GM21786 (cell line): ENCODE measurements at regions not wholly inside any gene's neighbourhood (a gene's known extent, or its start where the extent isn't known, plus 50 kb on each side); places are given as distances from the start of the nearest gene placed in this dataset.
"Not testable (repeated sequence)": the region's sequence is repeated elsewhere in the genome, so short reads cannot be mapped to it uniquely, and the experiment has no call there.

ENCODE experiments used
- ATAC-seq: cut with Tn5 transposase; IDR thresholded peaks from one replicate; pipeline ENCODE4 v1.9.1; 2021; ENCODE audit not compliant: unreplicated experiment

- ATAC-seq, result no peak
Measured at GRCh38 chr15:47885920-47886319, 168.6 kb downstream of the SEMA6D start.

DNA sequence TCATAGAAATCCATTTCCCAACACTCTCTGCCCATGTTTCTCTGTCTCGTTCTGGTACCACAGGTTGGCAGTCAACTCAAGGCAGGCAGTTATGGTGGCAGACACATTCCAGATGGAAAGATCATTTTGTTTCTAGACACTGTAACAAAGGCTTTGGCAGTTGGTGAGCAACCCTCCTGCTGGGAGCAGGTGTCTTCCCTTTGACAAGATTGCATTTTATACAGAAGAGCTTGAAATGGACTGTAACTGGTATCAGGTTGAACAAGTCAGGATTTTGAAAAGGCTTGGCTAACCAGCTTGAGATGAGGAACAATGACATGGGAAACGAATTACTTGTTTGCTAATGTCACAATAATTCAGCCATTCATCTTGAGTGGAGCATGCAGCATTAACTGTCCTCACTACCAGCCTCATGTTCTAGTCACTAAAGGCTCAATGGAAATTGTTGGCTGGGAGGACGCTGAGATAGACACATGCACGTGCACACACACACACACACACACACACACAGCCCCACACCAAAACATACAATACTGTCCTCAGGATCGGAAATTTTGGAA is 170.0 kb downstream of the SEMA6D start:
- no peak for ATAC-seq

DNA sequence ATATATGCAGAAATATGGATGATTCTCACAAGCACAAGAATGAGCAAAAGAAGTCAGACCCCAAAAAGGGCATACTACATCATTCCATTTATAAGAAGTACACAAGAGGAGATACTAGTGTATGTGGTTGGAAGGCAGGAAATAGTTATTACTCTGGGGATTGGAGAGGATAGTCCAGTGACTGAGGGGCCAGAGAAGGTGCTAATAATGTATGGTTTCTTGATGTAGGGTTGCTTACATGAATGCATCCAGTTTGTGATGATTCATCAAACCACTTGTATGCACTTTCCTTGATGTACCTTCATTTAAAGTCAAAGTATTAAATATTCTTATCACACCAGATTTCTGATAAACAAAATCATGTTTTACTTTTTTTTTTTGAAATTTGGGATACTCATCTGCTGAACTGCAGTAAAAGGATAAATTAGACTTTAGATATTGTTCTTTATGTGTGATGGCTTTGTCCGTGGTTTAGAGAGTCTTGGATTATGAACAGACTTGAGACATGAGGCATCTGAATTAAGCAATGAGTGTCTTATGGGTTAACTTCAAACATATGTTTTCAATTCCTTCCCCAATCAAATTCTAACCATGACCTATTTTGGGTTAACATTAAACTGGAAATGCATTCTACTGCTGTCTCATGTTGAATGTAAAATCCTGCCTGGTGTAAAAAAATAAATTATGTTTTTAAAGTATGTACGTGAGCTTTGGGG is 171.2 kb downstream of the SEMA6D start:
- ATAC-seq, result no peak

GRCh38 chr15:47890397-47891150 is 173.3 kb downstream of the SEMA6D start:
- no peak for ATAC-seq

- ATAC-seq, result no peak
Measured at GRCh38 chr15:47897525-47897924, 180.2 kb downstream of the SEMA6D start.

- no peak for ATAC-seq
Measured at GRCh38 chr15:47900751-47901150, 183.4 kb downstream of the SEMA6D start.

DNA sequence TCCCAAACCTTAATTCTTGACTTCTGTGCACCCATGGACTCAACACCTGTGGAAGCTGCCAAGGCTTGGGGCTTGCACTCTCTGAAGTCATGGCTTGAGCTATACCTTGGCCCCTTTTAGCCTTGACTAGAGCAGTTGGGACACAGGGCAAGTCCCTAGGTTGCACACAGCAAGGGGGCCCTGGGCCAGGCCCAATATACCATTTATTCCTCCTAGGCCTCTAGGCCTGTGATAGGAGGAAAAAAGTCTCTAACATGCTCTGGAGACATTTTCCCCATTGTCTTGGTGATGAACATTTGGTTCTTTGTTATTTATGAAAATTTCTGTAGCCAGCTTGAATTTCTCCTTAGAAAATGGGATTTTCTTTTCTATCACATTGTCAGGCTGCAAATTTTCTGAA is 186.1 kb downstream of the SEMA6D start:
- no peak for ATAC-seq

DNA sequence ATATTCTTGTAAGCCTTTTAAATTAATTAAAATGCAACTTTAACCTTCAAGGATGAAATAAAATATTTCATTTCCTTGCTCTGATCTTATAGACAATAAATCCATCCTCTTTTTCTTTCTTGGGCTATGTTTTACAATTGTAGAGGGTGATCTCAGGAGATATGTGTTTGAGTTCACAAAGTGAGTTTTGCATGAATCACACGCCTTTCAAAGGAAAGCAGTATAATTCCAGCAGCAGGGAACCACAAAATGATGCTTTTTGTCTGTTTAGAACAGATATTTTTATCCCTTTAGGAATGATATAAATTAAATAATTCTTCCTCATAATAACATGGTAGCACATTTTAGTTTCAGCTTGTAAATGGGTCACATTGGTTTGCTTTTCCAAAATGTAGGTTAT is 191.2 kb downstream of the SEMA6D start:
- no peak for ATAC-seq

DNA sequence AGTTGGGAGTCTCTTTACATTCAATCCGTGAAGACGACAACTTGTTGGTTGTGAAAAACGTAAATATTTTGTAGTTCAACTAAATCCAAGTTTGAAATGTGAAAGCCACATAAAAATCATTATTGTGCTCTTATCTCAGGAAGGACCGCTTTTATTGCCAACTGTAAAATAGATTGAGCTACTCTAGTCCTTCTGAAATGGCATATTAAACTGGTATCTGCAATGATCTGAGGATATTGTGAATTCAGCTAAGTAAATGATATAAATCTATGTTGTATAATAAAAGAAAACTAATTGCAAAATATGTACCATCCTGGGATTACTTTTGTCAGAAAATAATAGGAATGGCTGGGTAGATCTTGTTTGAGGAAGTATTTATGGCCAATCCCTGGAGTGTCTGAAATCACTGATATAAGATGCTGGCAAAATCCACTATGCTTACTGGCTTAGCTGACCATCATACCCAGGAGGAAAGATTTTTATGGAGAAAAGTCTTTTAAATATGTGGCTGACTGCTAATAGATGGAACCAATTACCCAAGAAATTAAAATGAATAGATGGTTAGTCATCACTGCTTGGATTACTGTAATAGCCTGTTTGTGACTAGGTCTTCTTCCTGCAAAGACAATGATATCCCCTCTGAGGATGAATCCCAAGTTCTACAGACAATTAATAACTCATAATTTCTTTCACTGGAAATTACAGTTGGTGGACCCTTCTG is 191.8 kb downstream of the SEMA6D start:
- ATAC-seq, result no peak

DNA sequence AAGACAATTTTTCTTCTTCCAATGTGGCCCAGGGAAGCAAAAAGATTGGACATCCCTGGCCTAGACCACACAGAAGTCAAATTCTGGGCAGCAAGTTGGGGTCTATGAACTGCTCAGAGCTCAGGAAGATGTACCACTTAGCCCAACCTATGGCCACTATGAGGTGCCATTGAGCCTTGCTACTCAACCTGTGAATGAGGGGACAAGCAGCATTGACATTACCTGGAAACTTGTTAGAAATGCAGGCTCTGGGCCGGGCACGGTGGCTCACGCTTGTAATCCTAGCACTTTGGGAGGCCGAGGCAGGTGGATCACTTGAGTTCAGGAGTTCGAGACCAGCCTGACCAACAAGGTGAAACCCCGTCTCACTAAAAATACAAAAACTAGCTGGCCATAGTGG is 195.6 kb downstream of the SEMA6D start:
- ATAC-seq, result not testable (repeated sequence)

- no peak for ATAC-seq
Measured at GRCh38 chr15:47917881-47918280, 200.6 kb downstream of the SEMA6D start.

DNA sequence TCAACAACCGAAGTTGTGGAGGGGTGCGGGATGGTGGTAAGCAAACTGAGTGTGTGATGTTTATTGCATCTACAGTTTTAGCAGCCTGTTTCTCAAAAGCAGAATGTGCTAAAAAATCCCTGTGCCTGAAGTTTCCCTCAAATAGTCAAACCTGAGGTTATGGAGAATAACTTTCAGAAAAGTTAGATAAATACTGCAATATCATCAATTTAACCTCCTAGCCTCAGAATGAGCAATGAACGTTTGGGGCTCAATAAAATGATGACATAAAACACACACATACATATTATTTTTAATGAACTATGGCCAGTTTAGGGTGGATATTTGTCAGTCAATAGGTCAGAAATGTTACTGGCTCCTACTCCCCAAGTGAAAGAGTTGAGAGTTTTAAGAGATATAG is 201.6 kb downstream of the SEMA6D start:
- ATAC-seq, result no peak

GRCh38 chr15:47924381-47924780 is 196.4 kb upstream of the SLC24A5 start:
- no peak for ATAC-seq

DNA sequence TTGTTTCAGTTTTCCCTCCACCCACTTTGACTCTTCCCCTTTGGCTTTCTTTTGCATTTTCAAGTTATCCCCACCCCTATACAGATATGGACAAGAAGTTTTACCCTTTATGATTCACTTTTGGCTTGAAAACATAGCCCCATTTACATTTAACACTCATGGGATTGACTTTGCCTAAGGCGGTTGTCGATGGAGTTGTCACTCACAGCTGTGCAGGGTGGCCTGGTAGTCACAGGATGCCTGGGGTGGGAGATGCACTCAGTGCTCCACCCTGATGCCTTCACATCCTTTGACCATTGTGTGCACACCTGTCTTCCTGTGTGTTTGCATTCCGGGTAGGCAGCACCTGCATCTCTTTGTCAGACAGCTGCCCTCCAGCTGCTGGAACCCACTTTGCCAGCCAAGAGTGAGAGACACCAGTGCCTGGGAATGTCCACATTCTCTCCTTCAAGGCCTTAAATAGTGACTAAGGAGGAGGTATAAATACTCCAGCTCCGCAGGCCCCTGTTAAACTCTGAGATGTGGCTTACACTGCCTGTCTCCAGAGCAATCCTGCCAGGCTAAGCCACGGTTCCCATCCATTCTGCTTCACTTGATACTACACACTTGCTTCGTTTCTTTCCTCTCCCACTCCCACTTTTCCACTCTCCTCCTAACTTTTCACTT is 191.5 kb upstream of the SLC24A5 start:
- ATAC-seq, result no peak

DNA sequence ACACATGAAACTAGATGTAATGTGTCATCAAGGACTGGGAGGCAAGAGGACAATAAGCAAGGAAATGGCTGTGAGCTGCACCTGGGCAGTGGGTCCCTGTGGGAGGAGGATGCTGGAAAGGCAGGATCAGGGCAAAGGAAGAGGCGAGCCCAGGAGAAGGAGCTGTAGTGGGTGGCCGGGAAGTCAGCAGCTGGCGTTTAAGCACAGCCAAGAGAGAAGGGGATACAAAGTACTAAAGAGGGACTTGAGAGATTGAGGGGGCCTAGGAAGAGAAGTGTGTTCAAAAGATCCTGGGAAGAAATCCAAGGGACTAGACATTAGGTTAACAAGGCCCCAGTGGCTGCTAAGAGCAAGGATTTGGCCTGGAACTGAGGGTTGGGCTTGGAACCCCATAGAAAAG is 188.5 kb upstream of the SLC24A5 start:
- no peak for ATAC-seq

DNA sequence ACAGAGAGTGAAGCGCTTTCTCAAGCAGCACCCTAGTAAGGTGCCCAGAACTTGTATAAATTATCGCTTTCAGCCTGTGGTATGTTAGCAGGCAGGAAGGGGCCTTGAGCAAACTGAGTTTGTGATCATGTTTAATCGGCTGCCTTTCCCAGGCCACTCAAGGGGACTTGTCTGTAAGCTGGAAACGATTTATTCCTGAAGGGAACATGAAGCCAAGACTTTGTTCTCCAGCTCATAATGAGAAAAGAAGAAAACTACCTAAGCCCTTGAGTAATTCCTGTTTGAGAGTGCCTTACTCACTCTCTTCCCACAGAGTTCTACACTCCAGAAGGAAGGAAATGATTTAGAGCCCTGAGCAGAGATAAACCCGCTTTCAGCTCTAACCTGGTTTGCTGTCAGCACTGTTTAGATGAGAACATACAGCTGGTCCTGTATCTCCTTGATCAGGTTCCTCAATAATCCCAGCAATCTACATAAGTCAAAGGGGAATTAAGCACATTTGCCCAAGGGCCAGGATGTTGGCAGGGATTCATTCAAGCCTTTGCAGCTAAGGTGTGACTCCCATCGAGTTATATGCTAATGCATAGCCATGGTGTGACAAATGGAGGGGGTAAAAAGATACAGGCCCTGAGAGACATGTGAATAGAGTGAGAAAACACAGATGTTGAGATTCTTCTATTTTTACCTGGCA is 187.7 kb upstream of the SLC24A5 start:
- ATAC-seq, result no peak

DNA sequence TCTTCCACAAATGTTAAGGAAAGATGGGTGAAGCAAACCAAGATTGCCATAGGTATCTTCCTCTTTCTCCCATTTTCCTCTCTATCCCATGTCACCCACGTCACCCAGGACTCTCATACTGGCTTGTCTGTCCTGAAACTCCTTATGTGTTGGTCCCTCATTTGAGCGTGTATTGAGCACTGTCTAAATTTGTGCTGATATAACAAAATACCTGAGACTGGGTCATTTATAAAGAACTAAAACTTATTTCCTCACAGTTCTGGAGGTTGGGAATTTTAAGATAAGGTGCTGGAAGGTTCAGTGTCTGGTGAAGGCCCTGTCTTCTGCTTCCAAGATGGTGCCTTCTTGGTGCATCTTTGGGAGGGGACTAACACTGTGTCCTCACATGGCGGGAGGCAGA is 186.9 kb upstream of the SLC24A5 start:
- ATAC-seq, result no peak

DNA sequence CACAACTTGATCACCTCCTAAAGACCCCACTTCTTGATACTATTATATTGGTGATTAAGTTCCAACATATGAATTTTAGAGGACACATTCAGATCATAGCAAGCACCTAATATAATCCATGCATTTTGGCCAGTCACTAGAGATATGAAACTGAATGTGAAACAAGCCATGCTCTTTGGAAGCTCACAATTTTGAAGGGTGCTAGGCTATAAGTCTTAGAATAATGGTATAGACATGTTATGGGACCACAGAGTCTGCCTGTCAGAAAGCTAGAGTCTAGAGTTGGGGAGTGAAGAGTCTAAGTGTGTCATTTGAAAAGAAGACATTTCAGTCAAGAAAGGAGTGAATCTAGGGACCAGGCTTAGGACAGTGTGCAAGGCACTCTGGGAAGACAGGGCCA is 186.4 kb upstream of the SLC24A5 start:
- no peak for ATAC-seq

DNA sequence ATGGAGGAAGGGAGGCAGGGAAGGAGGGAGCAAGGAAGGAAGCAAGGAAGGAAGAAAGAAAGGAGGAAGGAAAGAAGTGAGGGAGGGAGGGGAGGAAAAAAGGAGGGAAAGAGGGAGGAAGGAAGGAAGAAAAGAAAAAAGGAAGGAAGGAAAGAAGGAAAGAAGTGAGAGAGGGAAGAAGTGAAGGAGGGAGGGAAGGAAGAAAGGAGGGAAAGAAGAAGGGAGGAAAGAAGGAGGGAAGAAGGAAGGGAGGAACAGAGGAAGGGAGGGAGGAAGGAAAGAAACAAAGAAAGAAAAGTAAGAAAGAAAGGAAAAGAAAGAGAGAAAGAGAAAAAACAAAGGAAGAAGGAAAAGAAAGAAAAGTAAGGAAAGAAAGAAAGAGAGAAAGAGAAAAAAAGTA is 183.0 kb upstream of the SLC24A5 start:
- no peak for ATAC-seq

DNA sequence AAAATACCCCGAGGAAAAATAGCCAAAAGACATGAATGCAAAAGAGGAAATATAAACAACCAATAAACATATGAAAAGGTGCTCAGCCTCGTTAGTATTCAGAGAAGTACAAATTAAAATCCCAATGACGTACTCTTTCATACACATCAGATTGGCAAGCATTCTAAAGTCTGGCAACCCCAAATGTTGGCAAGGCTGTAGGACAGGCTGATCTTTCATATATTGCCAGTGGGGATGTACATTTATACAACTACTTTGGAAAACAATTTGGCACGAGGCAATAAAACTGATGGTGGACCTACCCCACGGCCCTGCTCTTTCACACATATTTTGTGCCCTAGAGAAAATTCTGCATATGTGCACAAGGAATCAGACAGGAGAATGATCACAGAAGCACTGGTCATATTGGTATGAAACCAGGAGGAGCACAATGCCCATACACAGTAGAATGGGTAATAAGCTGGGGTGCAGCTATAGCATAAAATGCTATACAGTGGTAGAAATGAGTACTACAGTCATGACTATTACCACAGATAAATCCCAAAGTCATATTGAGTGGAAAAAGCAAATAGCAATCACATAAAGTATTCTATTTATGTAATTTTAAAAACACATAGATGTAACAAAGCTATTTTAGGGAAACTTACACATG is 176.0 kb upstream of the SLC24A5 start:
- ATAC-seq, result no peak
